HEK293 (cell line): ENCODE measurements at regions not wholly inside any gene's neighbourhood (a gene's known extent, or its start where the extent isn't known, plus 50 kb on each side); places are given as distances from the start of the nearest gene placed in this dataset.

Experiments used
- CTCF ChIA-PET: fragments of 350-600 bp; formaldehyde crosslinking; extraction: SDS; loops from one replicate; lab custom pipeline; 2021; ENCODE audit warnings: antibody characterized with exemption; lab: Yijun Ruan, JAX
- POLR2A ChIA-PET: fragments of 300-600 bp; formaldehyde crosslinking; extraction: SDS; loops from one replicate; lab custom pipeline; 2020; ENCODE audit warnings: antibody characterized with exemption, inconsistent platforms; lab: Yijun Ruan, JAX
- H3K27ac ChIP-seq: fragments of 200-500 bp; sonication (Bioruptor generic); 2 replicates; pipeline ENCODE4 v1.5.1; 2014; ENCODE audit warnings: low read depth, low read length, control low read depth, inconsistent platforms; ENCODE audit errors: extremely low read depth
- H3K36me3 ChIP-seq, 2 experiments: fragments of 200-500 bp in 1 of 2; sonication (Bioruptor generic) in 1 of 2; 1 replicate in 1 of 2; 2 replicates in 1 of 2; pipeline ENCODE4 v1.5.1; 2014 to 2017; ENCODE audit warnings: inconsistent platforms in 2 of 2, low read length in 2 of 2; ENCODE audit not compliant: control insufficient read depth in 2 of 2, insufficient read depth in 1 of 2
- H3K4me1 ChIP-seq: fragments of 200-500 bp; sonication (Bioruptor generic); 2 replicates; pipeline ENCODE4 v1.5.1; 2014; ENCODE audit warnings: mild to moderate bottlenecking, low read length, inconsistent platforms; ENCODE audit not compliant: control insufficient read depth, insufficient read depth
- H3K4me3 ChIP-seq: 2 replicates; pipeline ENCODE4 v1.5.1; 2011; ENCODE audit warnings: low read depth, mild to moderate bottlenecking, control low read depth, low read length, moderate library complexity
- H3K9me3 ChIP-seq: fragments of 200-500 bp; sonication (Bioruptor generic); 2 replicates; pipeline ENCODE4 v1.5.1; 2014; ENCODE audit warnings: low read depth, low read length, inconsistent platforms; ENCODE audit not compliant: control insufficient read depth, insufficient read depth
- AEBP2 ChIP-seq: fragments of 450-650 bp; formaldehyde crosslinking; IDR thresholded peaks from 2 replicates; pipeline ENCODE4 v1.5.1; 2016; ENCODE audit warnings: missing biosample characterization, missing genetic modification characterization, borderline replicate concordance
- KLF7 ChIP-seq: fragments of 450-650 bp; formaldehyde crosslinking; IDR thresholded peaks from 2 replicates; pipeline ENCODE4 v1.5.1; 2016; ENCODE audit warnings: missing biosample characterization, missing genetic modification characterization, borderline replicate concordance
- PBX3 ChIP-seq: sonication (generic); formaldehyde crosslinking; IDR thresholded peaks from 2 replicates; pipeline ENCODE4 v1.8.1; 2022; ENCODE audit warnings: mild to moderate bottlenecking, moderate library complexity, missing genetic modification reagents
- PRDM10 ChIP-seq: fragments of 450-650 bp; formaldehyde crosslinking; IDR thresholded peaks from 2 replicates; pipeline ENCODE4 v1.5.1; 2016; ENCODE audit warnings: missing biosample characterization, missing genetic modification characterization
- ZBTB1 ChIP-seq: fragments of 450-650 bp; formaldehyde crosslinking; IDR thresholded peaks from 2 replicates; pipeline ENCODE4 v1.5.1; 2016; ENCODE audit warnings: missing biosample characterization, missing genetic modification characterization
- ZBTB10 ChIP-seq: fragments of 450-650 bp; formaldehyde crosslinking; IDR thresholded peaks from 2 replicates; pipeline ENCODE4 v1.5.1; 2016; ENCODE audit warnings: missing biosample characterization, missing genetic modification characterization
- ZBTB11 ChIP-seq: fragments of 450-650 bp; formaldehyde crosslinking; conservative IDR thresholded peaks from 2 replicates; pipeline ENCODE4 v1.5.1; 2016; ENCODE audit warnings: low read depth, missing biosample characterization, missing genetic modification characterization
- ZBTB20 ChIP-seq: fragments of 450-650 bp; formaldehyde crosslinking; IDR thresholded peaks from 2 replicates; pipeline ENCODE4 v1.5.1; 2016; ENCODE audit warnings: missing biosample characterization, missing genetic modification characterization
- ZBTB6 ChIP-seq: fragments of 450-650 bp; formaldehyde crosslinking; IDR thresholded peaks from 2 replicates; pipeline ENCODE4 v1.5.1; 2017; ENCODE audit warnings: missing biosample characterization, missing genetic modification characterization
- ZFHX2 ChIP-seq: fragments of 450-650 bp; formaldehyde crosslinking; conservative IDR thresholded peaks from 2 replicates; pipeline ENCODE4 v1.5.1; 2016; ENCODE audit warnings: missing biosample characterization, missing genetic modification characterization
- ZNF114 ChIP-seq: fragments of 450-650 bp; formaldehyde crosslinking; IDR thresholded peaks from 2 replicates; pipeline ENCODE4 v1.5.0; 2017; ENCODE audit warnings: missing biosample characterization, missing genetic modification characterization
- ZNF248 ChIP-seq: fragments of 450-650 bp; formaldehyde crosslinking; IDR thresholded peaks from 2 replicates; pipeline ENCODE4 v1.5.1; 2017; ENCODE audit warnings: missing biosample characterization, missing genetic modification characterization
- ZNF433 ChIP-seq: fragments of 450-650 bp; formaldehyde crosslinking; IDR thresholded peaks from 2 replicates; pipeline ENCODE4 v1.5.1; 2016; ENCODE audit warnings: missing biosample characterization, missing genetic modification characterization, low read depth
- ZNF488 ChIP-seq: fragments of 450-650 bp; formaldehyde crosslinking; IDR thresholded peaks from 2 replicates; pipeline ENCODE4 v1.5.1; 2016; ENCODE audit warnings: missing biosample characterization, missing genetic modification characterization
- ZNF501 ChIP-seq: fragments of 450-650 bp; formaldehyde crosslinking; IDR thresholded peaks from 2 replicates; pipeline ENCODE4 v1.5.1; 2016; ENCODE audit warnings: missing biosample characterization, missing genetic modification characterization
- ZNF596 ChIP-seq: fragments of 450-650 bp; IDR thresholded peaks from 2 replicates; pipeline ENCODE4 v1.5.0; 2018; ENCODE audit warnings: missing biosample characterization, mild to moderate bottlenecking, missing genetic modification characterization, moderate library complexity
- ZNF747 ChIP-seq: fragments of 450-650 bp; formaldehyde crosslinking; IDR thresholded peaks from 2 replicates; pipeline ENCODE4 v1.5.1; 2016; ENCODE audit warnings: missing biosample characterization, missing genetic modification characterization
- ZNF785 ChIP-seq: fragments of 450-650 bp; formaldehyde crosslinking; IDR thresholded peaks from 2 replicates; pipeline ENCODE4 v1.5.1; 2016; ENCODE audit warnings: missing biosample characterization, missing genetic modification characterization
- ZNF791 ChIP-seq: fragments of 450-650 bp; formaldehyde crosslinking; IDR thresholded peaks from 2 replicates; pipeline ENCODE4 v1.5.1; 2016; ENCODE audit warnings: missing biosample characterization, missing genetic modification characterization

GRCh38 chr17:14670861-14671260 lies 370.0 kb downstream of the HS3ST3B1 start:
- no peaks in the 10 kb centered on the region for H3K9me3 ChIP-seq
- H3K4me1 ChIP-seq, result no peaks in the 10 kb centered on the region
- no peak overlapping the region for H3K27ac ChIP-seq
- CTCF ChIA-PET, result no interaction called here
- no peak overlapping the region for H3K4me3 ChIP-seq
- TF ChIP-seq ZFHX2 (no peak), ZNF596 (no peak), KLF7 (tag by site-specific recombination) (no peak), ZBTB6 (tag by site-specific recombination) (no peak), PRDM10 (tag by site-specific recombination) (no peak), AEBP2 (no peak), ZNF747 (no peak), ZBTB10 (no peak), ZNF488 (tag by site-specific recombination) (no peak), ZNF785 (tag by site-specific recombination) (no peak), ZNF791 (tag by site-specific recombination) (no peak), ZBTB11 (tag by site-specific recombination) (no peak), ZNF248 (tag by site-specific recombination) (no peak), PBX3 (no peak), ZBTB20 (tag by site-specific recombination) (no peak), ZNF114 (tag by site-specific recombination) (no peak), ZNF433 (tag by site-specific recombination) (no peak), ZBTB1 (tag by site-specific recombination) (no peak), ZNF501 (tag by site-specific recombination) (no peak)
- no peaks in the 10 kb centered on the region for H3K36me3 ChIP-seq
- POLR2A ChIA-PET, result no interaction called here
